ENCODE measurements at regions not wholly inside any gene's neighbourhood (a gene's known extent, or its start where the extent isn't known, plus 50 kb on each side); places are given as distances from the start of the nearest gene placed in this dataset.
"Not testable (repeated sequence)": the region's sequence is repeated elsewhere in the genome, so short reads cannot be mapped to it uniquely, and the experiment has no call there.

GRCh38 chr12:68481181-68481941 lies 129.3 kb upstream of the RAP1B start:
- Histone ChIP-seq H3K9me3 (no peaks in the 10 kb centered on the region), H3K27ac (no peak overlapping the region), H3K36me3 (replicated peaks in 1 of 2; ENCODE audit: insufficient read depth in 1 of 2, low read depth in 2 of 2) (no peaks in the 10 kb centered on the region), H3K4me3 (no peak overlapping the region), H3K4me1 (no peaks in the 10 kb centered on the region), H3K27me3 (no peaks in the 10 kb centered on the region)
- no peak for TF ChIP-seq POLR2A (IDR thresholded peaks at IDR 0.05)
- TF ChIP-seq, protein P1, sequence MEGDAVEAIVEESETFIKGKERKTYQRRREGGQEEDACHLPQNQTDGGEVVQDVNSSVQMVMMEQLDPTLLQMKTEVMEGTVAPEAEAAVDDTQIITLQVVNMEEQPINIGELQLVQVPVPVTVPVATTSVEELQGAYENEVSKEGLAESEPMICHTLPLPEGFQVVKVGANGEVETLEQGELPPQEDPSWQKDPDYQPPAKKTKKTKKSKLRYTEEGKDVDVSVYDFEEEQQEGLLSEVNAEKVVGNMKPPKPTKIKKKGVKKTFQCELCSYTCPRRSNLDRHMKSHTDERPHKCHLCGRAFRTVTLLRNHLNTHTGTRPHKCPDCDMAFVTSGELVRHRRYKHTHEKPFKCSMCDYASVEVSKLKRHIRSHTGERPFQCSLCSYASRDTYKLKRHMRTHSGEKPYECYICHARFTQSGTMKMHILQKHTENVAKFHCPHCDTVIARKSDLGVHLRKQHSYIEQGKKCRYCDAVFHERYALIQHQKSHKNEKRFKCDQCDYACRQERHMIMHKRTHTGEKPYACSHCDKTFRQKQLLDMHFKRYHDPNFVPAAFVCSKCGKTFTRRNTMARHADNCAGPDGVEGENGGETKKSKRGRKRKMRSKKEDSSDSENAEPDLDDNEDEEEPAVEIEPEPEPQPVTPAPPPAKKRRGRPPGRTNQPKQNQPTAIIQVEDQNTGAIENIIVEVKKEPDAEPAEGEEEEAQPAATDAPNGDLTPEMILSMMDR (IDR thresholded peaks at IDR 0.05), result no peak
- WGBS, 2 donors, result 49 to 62% methylated on average over 7 of the region's 7 CpGs
- intact Hi-C loops (cut with DNase I), result no loop called here
- ATAC-seq (no peak), DNase-seq (no peak)

DNA sequence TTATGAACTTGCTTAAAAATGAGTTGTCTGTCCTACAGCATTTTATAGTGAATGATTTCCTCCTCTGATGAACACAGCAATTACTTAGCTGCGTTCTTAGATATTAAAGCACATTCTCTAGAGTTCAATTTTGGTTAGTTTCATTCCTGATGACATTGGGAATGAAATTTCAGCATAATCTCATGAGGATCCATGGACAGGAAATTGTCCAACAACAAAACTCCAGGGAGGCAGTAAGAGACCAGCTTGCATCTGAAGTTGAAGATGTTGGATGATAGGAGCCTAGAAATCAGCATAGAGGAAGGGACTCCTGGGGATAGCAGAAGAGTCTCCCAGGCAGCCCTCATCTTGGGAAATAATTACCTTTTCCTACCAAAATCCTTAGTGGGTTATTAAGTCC lies 128.7 kb upstream of the RAP1B start:
- TF ChIP-seq, protein P1 (IDR thresholded peaks at IDR 0.05), result no peak
- no peak for TF ChIP-seq POLR2A (IDR thresholded peaks at IDR 0.05)
- H3K27me3 ChIP-seq, result no peaks in the 10 kb centered on the region
- intact Hi-C loops (cut with DNase I), result no loop called here
- ATAC-seq, result no peak
- H3K4me3 ChIP-seq, result no peak overlapping the region
- no peaks in the 10 kb centered on the region for H3K9me3 ChIP-seq
- H3K4me1 ChIP-seq, result no peaks in the 10 kb centered on the region
- H3K36me3 ChIP-seq (replicated peaks in 1 of 2; ENCODE audit: insufficient read depth in 1 of 2, low read depth in 2 of 2), result no peaks in the 10 kb centered on the region
- whole genome bisulfite sequencing, 2 donors, result 71 to 77% methylated on average over 1 of the region's 1 CpG
- no peak overlapping the region for H3K27ac ChIP-seq
- no peak for DNase-seq

DNA sequence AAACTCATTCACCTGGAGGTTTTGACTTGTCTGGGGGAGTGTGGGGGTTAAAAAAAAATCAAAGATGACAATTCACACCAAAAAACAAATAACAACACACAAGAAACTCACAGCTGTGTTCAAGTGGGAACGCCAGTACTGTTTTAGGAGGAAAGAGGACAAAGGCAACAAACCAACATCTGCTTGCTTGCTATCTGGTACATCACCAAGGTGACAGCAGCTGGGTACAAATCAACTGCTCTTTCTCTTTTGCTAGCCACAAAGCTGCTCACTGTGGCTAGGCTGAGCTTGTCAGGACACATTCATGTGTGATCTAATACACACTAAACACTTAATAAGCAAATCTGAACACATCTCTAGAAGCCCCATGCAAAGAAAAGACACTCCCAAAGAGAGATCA lies 128.0 kb upstream of the RAP1B start:
- intact Hi-C loops (cut with DNase I), result no loop called here
- 18 to 40% methylated on average over 1 of the region's 1 CpG for WGBS, 2 donors
- no peak for ATAC-seq

GRCh38 chr12:68483592-68484383 lies 126.9 kb upstream of the RAP1B start:
- intact Hi-C loops (cut with DNase I), result no loop called here
- Histone ChIP-seq H3K9me3 (no peaks in the 10 kb centered on the region), H3K27me3 (no peaks in the 10 kb centered on the region), H3K36me3 (replicated peaks in 1 of 2; ENCODE audit: insufficient read depth in 1 of 2, low read depth in 2 of 2) (no peaks in the 10 kb centered on the region), H3K4me3 (no peak overlapping the region), H3K4me1 (no peaks in the 10 kb centered on the region), H3K27ac (no peak overlapping the region)
- WGBS, 2 donors, result 75 to 78% methylated on average over 4 of the region's 4 CpGs
- no peak for DNase-seq
- no peak for ATAC-seq
- TF ChIP-seq POLR2A (IDR thresholded peaks at IDR 0.05), result no peak
- TF ChIP-seq, protein P1 (IDR thresholded peaks at IDR 0.05), result no peak

More for the DNA sequence above, 128.0 kb upstream of the RAP1B start:
- Histone ChIP-seq H3K9me3 (no peaks in the 10 kb centered on the region), H3K27me3 (no peaks in the 10 kb centered on the region), H3K27ac (no peak overlapping the region), H3K36me3 (replicated peaks in 1 of 2; ENCODE audit: insufficient read depth in 1 of 2, low read depth in 2 of 2) (no peaks in the 10 kb centered on the region), H3K4me1 (no peaks in the 10 kb centered on the region), H3K4me3 (no peak overlapping the region)
- no peak for TF ChIP-seq POLR2A (IDR thresholded peaks at IDR 0.05)
- TF ChIP-seq, protein P1 (IDR thresholded peaks at IDR 0.05), result no peak
- no peak for DNase-seq

GRCh38 chr12:68484578-68484977 lies 126.1 kb upstream of the RAP1B start:
- H3K4me3 ChIP-seq; H3K27me3 ChIP-seq; H3K4me1 ChIP-seq; H3K9me3 ChIP-seq; ATAC-seq; intact Hi-C loops (cut with DNase I); H3K27ac ChIP-seq; DNase-seq; H3K36me3 ChIP-seq (replicated peaks in 1 of 2; ENCODE audit: insufficient read depth in 1 of 2, low read depth in 2 of 2): not testable (repeated sequence)
- WGBS, 2 donors, result 63 to 64% methylated on average over 6 of the region's 6 CpGs

GRCh38 chr12:68486449-68486848 lies 124.2 kb upstream of the RAP1B start:
- H3K36me3 ChIP-seq (replicated peaks in 1 of 2; ENCODE audit: insufficient read depth in 1 of 2, low read depth in 2 of 2); DNase-seq; intact Hi-C loops (cut with DNase I); H3K27ac ChIP-seq; ATAC-seq; H3K9me3 ChIP-seq; H3K27me3 ChIP-seq; H3K4me1 ChIP-seq; H3K4me3 ChIP-seq: not testable (repeated sequence)
- 79 to 84% methylated on average over 6 of the region's 6 CpGs for WGBS, 2 donors

Data from body of pancreas (tissue), 4 donors.